D721Med (cell line): ENCODE measurements at regions not wholly inside any gene's neighbourhood (a gene's known extent, or its start where the extent isn't known, plus 50 kb on each side); places are given as distances from the start of the nearest gene placed in this dataset.

Experiments used
- DNase-seq: peaks from one replicate; pipeline ENCODE4 v3.0.0; 2011; ENCODE audit warnings: low spot score; ENCODE audit not compliant: insufficient read length
- FAIRE-seq: peaks from 2 replicates; lab custom pipeline; 2011; peaks lifted over from hg19 to GRCh38; lab: Jason Lieb, UNC
- TF ChIP-seq, protein P1 (sequence below): IDR thresholded peaks from 2 replicates; pipeline ENCODE4 v1.5.1; 2012; ENCODE audit warnings: mild to moderate bottlenecking, control low read depth; ENCODE audit not compliant: insufficient read depth; ENCODE audit errors: missing control alignments

DNA sequence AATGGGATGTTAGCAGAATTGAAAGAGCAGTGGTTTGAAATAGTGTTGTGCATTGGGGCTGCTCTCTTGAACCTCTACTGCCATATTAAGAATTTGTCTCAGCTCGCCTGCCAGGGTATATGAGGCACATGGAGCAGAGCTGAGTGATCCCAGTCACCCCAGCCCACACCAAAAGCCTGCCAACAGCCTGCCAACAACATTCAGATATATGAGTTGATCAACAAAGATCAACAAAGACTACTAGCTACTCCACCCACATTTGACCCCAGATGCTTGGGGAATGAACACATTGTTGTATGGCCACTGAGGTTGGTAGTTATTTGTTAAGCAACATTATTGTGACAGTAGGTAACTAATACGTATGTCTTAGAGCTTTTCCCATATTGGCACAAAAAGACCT is 570.9 kb upstream of the IL12A start:
- FAIRE-seq = no peak
- TF ChIP-seq, protein P1, sequence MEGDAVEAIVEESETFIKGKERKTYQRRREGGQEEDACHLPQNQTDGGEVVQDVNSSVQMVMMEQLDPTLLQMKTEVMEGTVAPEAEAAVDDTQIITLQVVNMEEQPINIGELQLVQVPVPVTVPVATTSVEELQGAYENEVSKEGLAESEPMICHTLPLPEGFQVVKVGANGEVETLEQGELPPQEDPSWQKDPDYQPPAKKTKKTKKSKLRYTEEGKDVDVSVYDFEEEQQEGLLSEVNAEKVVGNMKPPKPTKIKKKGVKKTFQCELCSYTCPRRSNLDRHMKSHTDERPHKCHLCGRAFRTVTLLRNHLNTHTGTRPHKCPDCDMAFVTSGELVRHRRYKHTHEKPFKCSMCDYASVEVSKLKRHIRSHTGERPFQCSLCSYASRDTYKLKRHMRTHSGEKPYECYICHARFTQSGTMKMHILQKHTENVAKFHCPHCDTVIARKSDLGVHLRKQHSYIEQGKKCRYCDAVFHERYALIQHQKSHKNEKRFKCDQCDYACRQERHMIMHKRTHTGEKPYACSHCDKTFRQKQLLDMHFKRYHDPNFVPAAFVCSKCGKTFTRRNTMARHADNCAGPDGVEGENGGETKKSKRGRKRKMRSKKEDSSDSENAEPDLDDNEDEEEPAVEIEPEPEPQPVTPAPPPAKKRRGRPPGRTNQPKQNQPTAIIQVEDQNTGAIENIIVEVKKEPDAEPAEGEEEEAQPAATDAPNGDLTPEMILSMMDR = no peak
- no peak for DNase-seq

DNA sequence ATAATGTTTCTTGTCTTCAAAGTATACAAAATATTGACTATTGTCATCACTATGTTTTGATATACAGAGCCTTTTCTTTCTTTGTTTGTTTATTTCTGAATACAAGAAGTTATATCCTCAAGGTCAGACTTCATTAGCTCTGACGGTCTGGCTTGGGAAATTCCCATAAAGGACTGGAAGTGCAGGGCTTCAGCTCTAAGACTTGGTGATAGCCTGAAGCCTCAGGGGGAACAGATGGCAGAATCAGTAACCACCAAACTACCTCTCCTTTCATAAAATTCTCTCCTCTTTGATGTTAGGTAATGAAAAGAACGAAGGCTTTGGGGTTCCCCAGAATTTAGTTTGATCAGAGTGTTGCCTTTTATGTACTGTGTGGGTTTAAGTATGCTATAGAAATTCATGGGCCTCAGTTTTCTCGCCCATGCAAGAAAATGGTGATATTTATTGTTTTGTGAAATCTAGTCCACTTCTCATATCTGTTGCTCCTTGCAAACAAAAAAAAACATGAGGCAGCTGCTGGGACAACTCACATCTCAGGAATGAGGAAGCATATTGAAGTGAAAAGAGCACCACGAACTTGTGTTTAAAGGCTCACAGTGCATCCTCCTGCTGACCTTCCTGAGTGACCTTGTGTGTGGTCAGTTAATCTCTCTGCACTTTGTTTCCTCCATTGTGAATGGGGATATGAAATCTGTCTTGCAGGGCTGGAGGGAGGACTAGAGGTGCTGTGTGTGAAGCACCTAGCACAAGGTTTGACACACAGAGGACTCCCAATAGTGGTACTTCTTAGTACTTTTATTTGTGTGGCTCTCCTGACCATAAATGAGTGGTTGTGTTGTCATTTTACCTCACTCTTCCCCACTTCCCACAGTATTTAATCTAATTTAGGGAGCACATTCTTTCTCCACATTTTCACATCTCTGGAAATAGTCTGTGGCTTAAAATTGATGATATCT is 569.8 kb upstream of the IL12A start:
- TF ChIP-seq, protein P1 = no peak
- no peak for FAIRE-seq
- no peak for DNase-seq

DNA sequence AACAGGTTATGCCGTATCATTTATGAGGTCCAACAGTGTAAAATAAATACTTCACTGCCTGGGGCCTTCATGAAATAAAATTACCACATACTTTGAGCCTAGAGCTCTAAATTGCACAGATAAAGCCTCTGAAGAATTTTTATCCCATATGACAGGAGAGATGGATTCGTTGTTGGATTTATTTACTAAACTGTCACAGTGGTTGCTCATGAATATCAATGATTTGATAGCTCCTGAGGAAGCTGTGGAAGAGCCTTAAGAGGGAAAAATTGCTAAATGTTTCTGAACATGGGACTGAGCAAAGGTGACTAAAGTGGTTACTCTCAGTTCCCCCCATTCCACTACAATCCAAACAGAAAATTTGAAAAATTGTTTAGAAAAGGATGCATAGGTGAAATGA is 558.9 kb upstream of the IL12A start:
- no peak for FAIRE-seq
- no peak for DNase-seq
- TF ChIP-seq, protein P1 = no peak

DNA sequence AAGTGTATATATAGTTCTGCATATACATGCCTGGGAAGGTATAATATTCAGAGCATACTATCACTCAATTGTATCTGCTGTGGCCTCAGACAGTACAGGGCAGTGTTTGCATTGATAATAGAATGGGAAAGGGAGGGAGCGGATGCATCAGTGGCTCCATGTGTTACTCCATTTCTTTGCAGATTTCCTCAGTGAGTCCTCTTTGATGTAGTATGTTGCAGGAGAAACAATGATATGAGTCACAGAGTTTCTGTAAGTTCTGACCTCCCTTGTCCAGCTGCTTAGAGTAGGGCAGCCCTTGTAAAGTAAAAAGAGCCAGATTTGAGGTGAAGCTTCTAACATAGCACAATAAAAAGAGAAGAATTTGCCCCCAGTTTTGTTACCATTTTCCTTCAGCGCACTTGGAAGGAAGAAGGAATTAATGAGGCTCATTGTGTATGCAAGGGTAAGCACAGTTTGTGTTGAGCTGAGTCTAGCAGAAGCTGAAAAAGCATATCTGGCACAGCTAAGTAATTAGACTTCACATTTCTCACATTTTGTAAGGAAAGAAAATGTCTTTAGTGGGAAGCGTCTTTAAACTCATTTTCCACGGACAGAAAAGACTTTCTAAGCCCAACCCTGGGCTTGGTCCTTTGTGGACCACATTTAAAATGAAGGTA is 555.8 kb upstream of the IL12A start:
- no peak for DNase-seq
- FAIRE-seq = no peak
- TF ChIP-seq, protein P1 = no peak

DNA sequence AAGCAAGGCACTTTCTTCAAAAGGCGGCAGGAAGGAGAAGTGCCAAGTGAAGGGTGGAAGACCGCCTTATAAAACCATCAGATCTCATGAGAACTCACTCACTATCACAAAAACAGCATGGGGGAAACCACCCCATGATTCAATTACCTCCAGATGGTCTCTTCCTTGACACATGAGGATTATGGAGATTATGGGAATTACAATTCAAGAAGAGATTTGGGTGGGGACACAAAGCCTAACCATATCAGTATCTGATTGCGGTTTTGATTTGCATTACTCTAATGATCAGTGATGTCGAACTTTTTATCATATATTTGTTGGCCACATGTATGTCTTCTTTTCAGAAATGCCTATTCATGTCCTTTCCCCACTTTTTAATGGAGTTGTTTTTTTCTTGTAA is 549.3 kb upstream of the IL12A start:
- FAIRE-seq (no peak), DNase-seq (no peak)
- TF ChIP-seq, protein P1 = no peak

DNA sequence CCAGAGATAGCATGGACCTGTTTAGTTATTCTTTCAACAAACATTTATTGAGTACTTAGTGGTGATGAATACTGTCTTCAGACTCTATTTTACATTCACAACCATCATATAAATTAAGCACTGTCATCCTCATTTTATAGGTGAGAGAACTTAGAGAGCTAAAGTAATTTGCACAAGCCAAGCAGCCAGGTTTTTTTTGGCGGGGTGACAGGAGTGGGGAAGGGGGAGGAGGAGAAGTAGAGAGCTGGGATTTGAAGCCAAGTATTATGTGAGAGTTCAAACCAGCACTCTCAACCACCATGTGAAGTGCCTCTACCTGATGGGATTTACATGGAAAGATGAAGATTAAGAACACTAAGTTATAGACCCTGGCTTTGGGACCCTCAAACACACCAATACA is 547.4 kb upstream of the IL12A start:
- FAIRE-seq = no peak
- TF ChIP-seq, protein P1 = no peak

More for the DNA sequence above, 547.4 kb upstream of the IL12A start:
- DNase-seq = no peak
